Right atrium auricular region (tissue), 2 donors: ENCODE measurements at regions not wholly inside any gene's neighbourhood (a gene's known extent, or its start where the extent isn't known, plus 50 kb on each side); places are given as distances from the start of the nearest gene placed in this dataset.

Experiments used
- DNase-seq: peaks from one replicate; pipeline ENCODE4 v3.0.0-alpha.2; 2019; ENCODE audit warnings: low spot score
- H3K27ac ChIP-seq, 2 donors: fragments of 200-600 bp; sonication (generic); 1 replicate in 1 of 2; 2 replicates in 1 of 2; pipeline ENCODE4 v1.5.1; 2016 to 2019
- H3K27me3 ChIP-seq, 2 donors: fragments of 200-600 bp; sonication (generic); one replicate each; pipeline versions ENCODE4 v1.5.1 to v1.6.0; 2017 to 2019
- H3K36me3 ChIP-seq: fragments of 200-600 bp; sonication (generic); one replicate; pipeline ENCODE4 v1.5.1; 2016
- H3K4me1 ChIP-seq, 2 donors: fragments of 200-600 bp; sonication (generic); one replicate each; pipeline versions ENCODE4 v1.5.1 to v1.6.0; 2017 to 2019
- H3K4me3 ChIP-seq, 2 donors: fragments of 200-600 bp; sonication (generic); 1 replicate in 1 of 2; 2 replicates in 1 of 2; pipeline ENCODE4 v1.5.1; 2017 to 2019; ENCODE audit warnings: mild to moderate bottlenecking in 1 of 2, moderate library complexity in 1 of 2
- H3K9me3 ChIP-seq, 2 donors: fragments of 200-600 bp; sonication (generic); one replicate each; pipeline ENCODE4 v1.5.1; 2019
- TF ChIP-seq, protein P1 (sequence below), 2 donors: fragments of 200-600 bp; sonication (generic); IDR thresholded peaks; one replicate each; pipeline ENCODE4 v1.5.1; 2019; ENCODE audit warnings: antibody characterized with exemption in 2 of 2

DNA sequence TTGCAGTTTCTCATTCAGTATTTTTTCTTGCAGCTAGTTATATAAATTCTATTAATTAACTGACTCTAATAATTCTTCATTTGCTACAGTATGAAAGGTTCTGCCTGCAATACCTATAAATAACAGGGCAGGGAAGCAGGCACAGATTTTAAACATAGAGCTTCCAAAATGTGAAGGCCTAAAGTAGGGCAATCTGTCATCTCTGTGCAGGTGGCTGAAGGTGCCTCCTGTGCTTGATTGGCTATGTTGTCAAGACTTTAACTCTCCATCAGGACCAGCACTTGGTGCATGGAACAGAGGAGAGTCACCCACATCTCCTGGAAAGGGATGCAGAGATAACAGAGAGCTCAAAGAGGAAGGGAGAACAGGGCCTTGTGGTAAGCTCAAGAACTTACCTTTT is 75.2 kb upstream of the TSPAN5 start:
- Histone ChIP-seq H3K9me3 (peaks cover 0 to 6% of the 10 kb centered on the region in 2 donors), H3K27me3 (no peaks in the 10 kb centered on the region), H3K4me3 (no peak overlapping the region), H3K27ac (no peak overlapping the region), H3K4me1 (no peaks in the 10 kb centered on the region), H3K36me3 (no peaks in the 10 kb centered on the region)
- TF ChIP-seq, protein P1, sequence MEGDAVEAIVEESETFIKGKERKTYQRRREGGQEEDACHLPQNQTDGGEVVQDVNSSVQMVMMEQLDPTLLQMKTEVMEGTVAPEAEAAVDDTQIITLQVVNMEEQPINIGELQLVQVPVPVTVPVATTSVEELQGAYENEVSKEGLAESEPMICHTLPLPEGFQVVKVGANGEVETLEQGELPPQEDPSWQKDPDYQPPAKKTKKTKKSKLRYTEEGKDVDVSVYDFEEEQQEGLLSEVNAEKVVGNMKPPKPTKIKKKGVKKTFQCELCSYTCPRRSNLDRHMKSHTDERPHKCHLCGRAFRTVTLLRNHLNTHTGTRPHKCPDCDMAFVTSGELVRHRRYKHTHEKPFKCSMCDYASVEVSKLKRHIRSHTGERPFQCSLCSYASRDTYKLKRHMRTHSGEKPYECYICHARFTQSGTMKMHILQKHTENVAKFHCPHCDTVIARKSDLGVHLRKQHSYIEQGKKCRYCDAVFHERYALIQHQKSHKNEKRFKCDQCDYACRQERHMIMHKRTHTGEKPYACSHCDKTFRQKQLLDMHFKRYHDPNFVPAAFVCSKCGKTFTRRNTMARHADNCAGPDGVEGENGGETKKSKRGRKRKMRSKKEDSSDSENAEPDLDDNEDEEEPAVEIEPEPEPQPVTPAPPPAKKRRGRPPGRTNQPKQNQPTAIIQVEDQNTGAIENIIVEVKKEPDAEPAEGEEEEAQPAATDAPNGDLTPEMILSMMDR (IDR thresholded peaks at IDR 0.05): no peak
- no peak for DNase-seq

DNA sequence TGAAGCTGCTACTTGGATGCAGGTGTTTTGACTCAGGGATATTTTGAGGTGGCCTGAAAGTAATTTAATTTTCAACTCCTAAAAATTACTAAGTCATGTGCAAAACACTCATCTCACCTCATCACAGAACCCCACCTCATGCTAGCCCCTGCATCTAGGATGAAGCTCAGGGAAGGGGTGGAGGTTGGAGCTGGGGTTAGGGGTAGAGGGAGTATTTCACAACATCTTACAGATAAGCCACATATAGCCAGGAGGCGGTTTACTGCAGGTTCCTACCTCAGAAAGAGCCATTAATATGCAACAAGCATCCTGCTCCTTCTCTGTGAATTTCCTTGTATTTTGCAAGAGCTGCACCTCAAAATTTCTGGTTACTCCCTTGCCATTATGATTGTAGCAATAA is 70.5 kb upstream of the TSPAN5 start:
- H3K9me3 ChIP-seq: peaks cover 0 to 9% of the 10 kb centered on the region in 2 donors
- no peak overlapping the region for H3K4me3 ChIP-seq
- no peaks in the 10 kb centered on the region for H3K4me1 ChIP-seq
- no peaks in the 10 kb centered on the region for H3K36me3 ChIP-seq
- TF ChIP-seq, protein P1 (IDR thresholded peaks at IDR 0.05): no peak
- H3K27ac ChIP-seq: no peak overlapping the region
- no peak for DNase-seq
- H3K27me3 ChIP-seq: no peaks in the 10 kb centered on the region

DNA sequence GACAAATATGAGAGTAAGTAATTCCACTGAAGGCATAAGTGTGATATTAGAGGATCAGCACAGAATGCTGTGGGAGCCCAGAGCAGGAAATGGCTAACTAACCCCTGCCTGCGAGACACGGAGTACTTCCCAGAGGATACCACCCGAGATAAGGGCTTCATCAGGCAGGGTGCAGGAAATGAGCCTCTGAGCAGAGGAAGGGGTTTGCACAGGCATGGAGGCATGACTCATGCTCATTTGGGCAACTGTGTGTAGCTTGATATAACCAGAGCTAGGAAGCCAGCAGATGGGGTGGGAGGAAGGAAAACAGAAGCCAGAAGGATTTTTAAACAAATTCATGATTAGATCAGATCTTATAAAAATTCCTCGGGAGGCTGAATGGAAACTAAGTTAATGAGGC is 70.0 kb upstream of the TSPAN5 start:
- TF ChIP-seq, protein P1 (IDR thresholded peaks at IDR 0.05): no peak
- DNase-seq: no peak
- Histone ChIP-seq H3K4me3 (no peak overlapping the region), H3K27ac (no peak overlapping the region), H3K27me3 (no peaks in the 10 kb centered on the region), H3K36me3 (no peaks in the 10 kb centered on the region), H3K9me3 (peaks cover 0 to 9% of the 10 kb centered on the region in 2 donors), H3K4me1 (no peaks in the 10 kb centered on the region)

DNA sequence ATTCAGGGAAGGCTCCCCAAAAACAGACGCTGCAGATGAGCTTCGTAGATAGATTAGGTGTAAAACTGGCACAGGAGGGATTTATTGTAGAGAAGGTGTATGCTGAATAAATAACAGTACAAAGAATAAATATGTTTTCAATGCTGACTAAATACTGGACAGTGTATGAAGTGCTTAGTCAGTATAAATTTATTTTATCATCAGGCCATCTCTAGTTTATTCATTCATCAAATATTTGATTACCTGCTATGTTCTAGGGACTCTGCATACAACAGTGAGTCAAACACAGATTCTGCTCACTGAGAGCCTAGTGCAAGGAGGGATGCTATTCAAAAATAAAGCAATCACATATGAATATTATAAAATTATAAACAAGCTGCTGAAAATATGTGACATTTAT is 63.6 kb upstream of the TSPAN5 start:
- no peak for DNase-seq
- Histone ChIP-seq H3K4me1 (no peaks in the 10 kb centered on the region), H3K27me3 (no peaks in the 10 kb centered on the region), H3K9me3 (peaks cover 0 to 9% of the 10 kb centered on the region in 2 donors), H3K36me3 (no peaks in the 10 kb centered on the region), H3K4me3 (no peak overlapping the region), H3K27ac (no peak overlapping the region)
- TF ChIP-seq, protein P1 (IDR thresholded peaks at IDR 0.05): no peak

DNA sequence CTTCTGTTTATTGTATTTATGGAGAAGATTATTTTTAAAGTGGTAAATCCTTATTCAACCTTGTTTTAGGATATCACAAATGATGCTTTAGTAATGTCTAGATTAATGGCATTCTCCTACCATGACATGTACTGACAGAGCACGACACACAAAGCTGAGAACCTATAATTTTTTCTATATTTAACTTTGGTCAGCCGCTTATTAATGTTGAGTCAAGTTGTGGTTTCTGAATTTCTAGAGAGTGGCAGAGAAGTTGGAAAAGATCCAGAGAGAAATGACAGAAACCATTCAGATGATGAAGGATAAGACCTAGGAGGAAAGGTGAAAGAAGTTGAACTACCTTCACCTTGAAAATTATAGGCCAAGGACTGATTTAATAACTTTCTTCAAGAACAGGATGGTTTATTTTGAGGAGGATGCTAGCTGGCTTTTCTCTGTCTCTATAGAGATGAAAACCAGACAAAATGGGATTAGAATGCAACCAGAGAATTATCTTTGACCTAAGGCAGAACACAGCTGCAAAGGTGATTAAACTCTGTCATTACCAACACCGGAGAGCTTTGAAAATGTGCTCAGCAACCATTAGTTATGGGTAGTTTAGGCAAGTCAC is 62.6 kb upstream of the TSPAN5 start:
- Histone ChIP-seq H3K27ac (no peak overlapping the region), H3K36me3 (no peaks in the 10 kb centered on the region), H3K4me3 (no peak overlapping the region), H3K4me1 (no peaks in the 10 kb centered on the region), H3K9me3 (peaks cover 0 to 9% of the 10 kb centered on the region in 2 donors), H3K27me3 (no peaks in the 10 kb centered on the region)
- TF ChIP-seq, protein P1 (IDR thresholded peaks at IDR 0.05): no peak
- no peak for DNase-seq

DNA sequence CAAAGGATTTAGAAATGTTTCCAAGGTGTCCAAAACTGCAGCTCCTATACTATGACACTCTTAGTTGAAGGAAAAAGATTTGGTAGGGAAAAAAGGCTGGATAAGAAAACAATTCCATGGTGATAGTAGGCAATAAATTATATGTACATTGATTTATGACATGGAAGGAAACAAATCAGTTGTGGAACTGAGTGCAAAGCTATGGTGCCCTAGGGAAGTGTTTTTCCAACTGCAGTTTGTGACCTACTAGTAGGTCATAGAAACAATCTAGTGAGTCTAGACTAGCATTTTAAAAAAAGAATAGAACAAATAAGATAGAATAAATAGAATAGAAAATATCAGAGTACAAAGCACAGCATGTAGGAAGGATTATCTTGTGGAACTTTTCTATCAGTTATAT is 58.4 kb upstream of the TSPAN5 start:
- no peaks in the 10 kb centered on the region for H3K9me3 ChIP-seq
- DNase-seq: no peak
- H3K27ac ChIP-seq: no peak overlapping the region
- H3K36me3 ChIP-seq: no peaks in the 10 kb centered on the region
- TF ChIP-seq, protein P1 (IDR thresholded peaks at IDR 0.05): no peak
- H3K4me3 ChIP-seq: no peak overlapping the region
- no peaks in the 10 kb centered on the region for H3K27me3 ChIP-seq
- H3K4me1 ChIP-seq: no peaks in the 10 kb centered on the region
